B cell (primary cell): ENCODE measurements at regions not wholly inside any gene's neighbourhood (a gene's known extent, or its start where the extent isn't known, plus 50 kb on each side); places are given as distances from the start of the nearest gene placed in this dataset.
"Not testable (repeated sequence)": the region's sequence is repeated elsewhere in the genome, so short reads cannot be mapped to it uniquely, and the experiment has no call there.

ENCODE experiments used
- ATAC-seq: fragments of 200-7000 bp; cut with Tn5 transposase; one replicate; pipeline ENCODE4 v1.10.0; 2021; ENCODE audit warnings: low read depth, mild to moderate bottlenecking, moderate number of reproducible peaks, moderate library complexity
- CTCF ChIA-PET: fragments of 350-600 bp; sonication (Branson Sonifier 250); formaldehyde crosslinking; loops from one replicate; lab custom pipeline; 2021; ENCODE audit warnings: antibody characterized with exemption, inconsistent platforms; lab: Charles Lee
- POLR2A ChIA-PET: fragments of 350-600 bp; sonication (Branson Sonifier 250); formaldehyde crosslinking; loops from one replicate; lab custom pipeline; 2021; ENCODE audit warnings: antibody characterized with exemption; lab: Charles Lee
- DNase-seq: peaks from one replicate; pipeline ENCODE4 v3.0.0; 2013
- H2AFZ ChIP-seq: 2 replicates; pipeline ENCODE4 v1.6.1; 2012; ENCODE audit warnings: mild to moderate bottlenecking, low read depth, low read length; ENCODE audit not compliant: insufficient read depth, poor library complexity, severe bottlenecking
- H3K27ac ChIP-seq, 2 donors: 1 replicate in 1 of 2; 2 replicates in 1 of 2; pipeline ENCODE4 v1.5.1; 2012 to 2013; ENCODE audit warnings: low read length in 2 of 2, mild to moderate bottlenecking in 2 of 2, moderate library complexity in 1 of 2
- H3K27me3 ChIP-seq, 4 experiments: fragments of 200-600 bp in 1 of 4; sonication (generic) in 1 of 4; replicated peaks in 1 of 4; 1 replicate in 2 of 4; 2 replicates in 2 of 4; pipeline versions ENCODE4 v1.6.1 to v1.7.0; 2013 to 2016; ENCODE audit warnings: low read length in 3 of 4, mild to moderate bottlenecking in 2 of 4, mixed read lengths in 1 of 4, moderate library complexity in 1 of 4; ENCODE audit not compliant: insufficient read depth in 4 of 4, control insufficient read depth in 3 of 4; ENCODE audit errors: control extremely low read depth in 1 of 4
- H3K36me3 ChIP-seq, 2 experiments: replicated peaks in 1 of 2; 1 replicate in 1 of 2; 2 replicates in 1 of 2; pipeline versions ENCODE4 v1.6.1 to v1.7.1; 2013; ENCODE audit warnings: low read length in 1 of 2; ENCODE audit not compliant: insufficient read depth in 2 of 2, control insufficient read depth in 1 of 2; ENCODE audit errors: control extremely low read depth in 1 of 2, extremely low read depth in 1 of 2
- H3K4me1 ChIP-seq, 2 donors: fragments of 200-600 bp in 1 of 2; sonication (generic) in 1 of 2; 1 replicate in 1 of 2; 2 replicates in 1 of 2; pipeline versions ENCODE4 v1.5.1 to v1.6.1; 2013 to 2017; ENCODE audit warnings: low read length in 2 of 2; ENCODE audit not compliant: control insufficient read depth in 2 of 2, insufficient read depth in 2 of 2
- H3K4me2 ChIP-seq: replicated peaks from 2 replicates; pipeline ENCODE3; 2012; ENCODE audit warnings: mild to moderate bottlenecking, low read depth, low read length; ENCODE audit not compliant: poor library complexity, severe bottlenecking
- H3K4me3 ChIP-seq, 5 experiments: fragments of 200-600 bp in 1 of 5; sonication (generic) in 1 of 5; 1 replicate in 3 of 5; 2 replicates in 2 of 5; pipeline versions ENCODE4 v1.5.1 to v1.7.0; 2011 to 2016; ENCODE audit warnings: low read length in 4 of 5, mild to moderate bottlenecking in 4 of 5, low read depth in 2 of 5, control low read depth in 1 of 5, moderate library complexity in 1 of 5; ENCODE audit not compliant: insufficient read depth in 1 of 5; ENCODE audit errors: control extremely low read depth in 1 of 5, extremely low read depth in 1 of 5
- H3K79me2 ChIP-seq: fragments of 200-600 bp; sonication (generic); one replicate; pipeline ENCODE4 v1.6.0; 2016; ENCODE audit warnings: low read length; ENCODE audit not compliant: control insufficient read depth, insufficient read depth
- H3K9ac ChIP-seq: fragments of 200-600 bp; sonication (generic); 2 replicates; pipeline ENCODE4 v1.6.1; 2017; ENCODE audit warnings: mild to moderate bottlenecking, low read length, moderate library complexity
- H3K9me3 ChIP-seq, 3 donors: one replicate each; pipeline versions ENCODE4 v1.6.1 to v1.7.1; 2013; ENCODE audit warnings: low read length in 2 of 3; ENCODE audit not compliant: control insufficient read depth in 2 of 3, insufficient read depth in 1 of 3; ENCODE audit errors: control extremely low read depth in 1 of 3
- H4K20me1 ChIP-seq: 2 replicates; pipeline ENCODE4 v1.6.0; 2012; ENCODE audit warnings: mild to moderate bottlenecking, low read length; ENCODE audit not compliant: insufficient read depth, control insufficient read depth, poor library complexity, severe bottlenecking
- H3K27ac Mint-ChIP-seq: one replicate; pipeline ENCODE4 v1.8.0; 2021; ENCODE audit warnings: mixed read lengths
- H3K27me3 Mint-ChIP-seq: one replicate; pipeline ENCODE4 v1.8.0; 2021; ENCODE audit warnings: mixed read lengths
- H3K4me1 Mint-ChIP-seq: one replicate; pipeline ENCODE4 v1.8.0; 2021; ENCODE audit warnings: mixed read lengths
- H3K4me3 Mint-ChIP-seq: one replicate; pipeline ENCODE4 v1.8.0; 2021; ENCODE audit warnings: mixed read lengths
- H3K9me3 Mint-ChIP-seq: one replicate; pipeline ENCODE4 v1.8.0; 2022; ENCODE audit warnings: mixed read lengths; ENCODE audit not compliant: insufficient read depth
- EZH2 ChIP-seq: IDR thresholded peaks from 2 replicates; pipeline ENCODE4 v1.6.1; 2012; ENCODE audit warnings: borderline replicate concordance, low read depth, mild to moderate bottlenecking, moderate library complexity, low read length; ENCODE audit not compliant: insufficient read depth, poor library complexity, severe bottlenecking
- WGBS: methylation state at CpG from one replicate; pipeline ENCODE4 v1.1.5; 2013; ENCODE audit warnings: missing lambda C conversion rate; ENCODE audit not compliant: insufficient coverage; 5-methylcytosine and 5-hydroxymethylcytosine counted together
- intact Hi-C: fragments of 100-400 bp; cut with micrococcal nuclease; formaldehyde crosslinking; loops from one replicate; pipeline ENCODE4 v1.10.0; 2022
- TF ChIP-seq, protein P1 (sequence below): fragments of 200-600 bp; IDR thresholded peaks from one replicate; pipeline ENCODE4 v1.8.0; 2022; ENCODE audit warnings: antibody characterized with exemption, mild to moderate bottlenecking

DNA sequence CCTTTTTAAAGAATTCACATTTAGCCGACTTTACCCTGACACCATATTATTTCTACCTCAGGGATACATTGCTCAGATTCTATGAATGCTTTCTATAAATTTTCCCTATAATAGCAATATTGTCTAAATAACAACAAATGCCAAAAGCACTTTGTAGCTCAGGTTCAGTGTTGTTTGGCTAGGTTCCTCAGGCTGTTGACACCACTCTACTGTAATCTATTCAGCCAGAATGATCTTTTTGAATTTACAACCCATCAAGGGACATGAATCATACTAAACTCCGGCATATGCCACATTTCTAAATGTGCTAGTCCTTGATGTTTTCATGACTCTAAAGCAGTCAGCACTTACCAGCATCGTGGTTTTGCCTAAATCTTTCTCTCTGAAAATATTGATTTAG, 641.5 kb upstream of the CDH10 start:
- no peaks in the 10 kb centered on the region for H3K4me1 Mint-ChIP-seq
- H3K9me3 ChIP-seq: no peaks in the 10 kb centered on the region
- ChIA-PET POLR2A (no interaction called here), CTCF (no interaction called here)
- no peak for DNase-seq
- H3K27ac ChIP-seq: no peak overlapping the region
- H3K9me3 Mint-ChIP-seq: peaks cover 3% of the 10 kb centered on the region
- H3K27me3 ChIP-seq: no peaks in the 10 kb centered on the region
- H3K79me2 ChIP-seq: no peaks in the 10 kb centered on the region
- no peaks in the 10 kb centered on the region for H4K20me1 ChIP-seq
- no peak overlapping the region for H3K27ac Mint-ChIP-seq
- no peaks in the 10 kb centered on the region for H3K36me3 ChIP-seq
- TF ChIP-seq EZH2: no peak
- TF ChIP-seq, protein P1, sequence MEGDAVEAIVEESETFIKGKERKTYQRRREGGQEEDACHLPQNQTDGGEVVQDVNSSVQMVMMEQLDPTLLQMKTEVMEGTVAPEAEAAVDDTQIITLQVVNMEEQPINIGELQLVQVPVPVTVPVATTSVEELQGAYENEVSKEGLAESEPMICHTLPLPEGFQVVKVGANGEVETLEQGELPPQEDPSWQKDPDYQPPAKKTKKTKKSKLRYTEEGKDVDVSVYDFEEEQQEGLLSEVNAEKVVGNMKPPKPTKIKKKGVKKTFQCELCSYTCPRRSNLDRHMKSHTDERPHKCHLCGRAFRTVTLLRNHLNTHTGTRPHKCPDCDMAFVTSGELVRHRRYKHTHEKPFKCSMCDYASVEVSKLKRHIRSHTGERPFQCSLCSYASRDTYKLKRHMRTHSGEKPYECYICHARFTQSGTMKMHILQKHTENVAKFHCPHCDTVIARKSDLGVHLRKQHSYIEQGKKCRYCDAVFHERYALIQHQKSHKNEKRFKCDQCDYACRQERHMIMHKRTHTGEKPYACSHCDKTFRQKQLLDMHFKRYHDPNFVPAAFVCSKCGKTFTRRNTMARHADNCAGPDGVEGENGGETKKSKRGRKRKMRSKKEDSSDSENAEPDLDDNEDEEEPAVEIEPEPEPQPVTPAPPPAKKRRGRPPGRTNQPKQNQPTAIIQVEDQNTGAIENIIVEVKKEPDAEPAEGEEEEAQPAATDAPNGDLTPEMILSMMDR: no peak
- H3K4me1 ChIP-seq: no peaks in the 10 kb centered on the region
- no peak overlapping the region for H3K4me3 Mint-ChIP-seq
- no peak overlapping the region for H3K9ac ChIP-seq
- ATAC-seq: no peak
- H2AFZ ChIP-seq: no peak overlapping the region
- no CpG with 5 or more reads among the region's 3 CpGs for WGBS
- H3K4me2 ChIP-seq: no peak overlapping the region
- H3K27me3 Mint-ChIP-seq: no peaks in the 10 kb centered on the region
- intact Hi-C loops: no loop called here
- H3K4me3 ChIP-seq: no peak overlapping the region

DNA sequence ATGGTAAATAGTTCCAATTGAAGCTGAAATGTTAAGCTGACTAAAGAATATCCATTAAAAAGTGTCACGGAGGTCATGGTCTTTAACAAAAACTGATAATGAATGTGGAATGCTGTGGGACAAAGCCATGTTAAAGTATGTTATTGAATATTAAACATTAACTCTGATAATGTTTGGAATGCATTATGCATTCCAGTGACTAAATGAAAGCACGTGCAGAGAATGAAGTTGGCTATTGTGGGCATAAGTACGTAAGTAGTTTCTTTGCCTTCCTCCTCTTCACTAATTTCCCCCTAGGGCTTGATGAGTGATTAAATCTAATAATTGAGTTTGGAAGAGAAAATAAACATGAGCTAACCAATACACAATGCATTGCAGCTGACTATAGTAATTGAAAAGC, 640.4 kb upstream of the CDH10 start:
- Mint-ChIP-seq H3K27me3 (no peaks in the 10 kb centered on the region), H3K4me1 (no peaks in the 10 kb centered on the region), H3K4me3 (no peak overlapping the region), H3K9me3 (peaks cover 3% of the 10 kb centered on the region), H3K27ac (no peak overlapping the region)
- Histone ChIP-seq H2AFZ (no peak overlapping the region), H3K36me3 (no peaks in the 10 kb centered on the region), H3K27me3 (no peaks in the 10 kb centered on the region), H3K9me3 (no peaks in the 10 kb centered on the region), H3K4me3 (no peak overlapping the region), H3K4me1 (no peaks in the 10 kb centered on the region), H4K20me1 (no peaks in the 10 kb centered on the region), H3K9ac (no peak overlapping the region), H3K4me2 (no peak overlapping the region), H3K79me2 (no peaks in the 10 kb centered on the region), H3K27ac (no peak overlapping the region)
- ChIA-PET POLR2A (no interaction called here), CTCF (no interaction called here)
- intact Hi-C loops: no loop called here
- ATAC-seq (no peak), DNase-seq (no peak)
- TF ChIP-seq EZH2: no peak
- TF ChIP-seq, protein P1: no peak
- no CpG with 5 or more reads among the region's 3 CpGs for WGBS

DNA sequence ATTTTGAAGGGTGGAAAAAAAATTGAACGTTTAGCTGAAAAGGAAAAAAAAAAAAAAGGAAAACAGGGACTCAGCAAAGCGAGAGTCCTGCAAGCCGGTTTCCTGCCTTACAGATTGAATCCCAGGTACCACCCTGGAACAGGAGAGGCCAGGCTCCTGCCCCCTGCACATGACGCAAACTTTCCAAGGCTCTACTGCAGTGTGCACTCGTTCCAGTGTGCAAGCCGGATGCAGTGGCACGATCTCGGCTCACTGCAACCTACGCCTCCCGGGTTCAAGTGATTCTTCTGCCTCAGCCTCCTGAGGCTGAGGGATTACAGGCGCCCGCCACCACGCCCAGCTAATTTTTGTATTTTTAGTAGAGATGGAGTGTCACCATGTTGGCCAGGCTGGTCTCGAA, 618.7 kb upstream of the CDH10 start:
- H3K4me2 ChIP-seq, H3K4me1 Mint-ChIP-seq, H3K27me3 Mint-ChIP-seq, H3K4me3 Mint-ChIP-seq, H4K20me1 ChIP-seq, H3K9ac ChIP-seq, ATAC-seq, H3K9me3 ChIP-seq, CTCF ChIA-PET, H3K4me1 ChIP-seq, H3K27me3 ChIP-seq, H3K27ac ChIP-seq, H3K4me3 ChIP-seq, DNase-seq, H3K79me2 ChIP-seq, H3K27ac Mint-ChIP-seq, H3K9me3 Mint-ChIP-seq, intact Hi-C loops, H2AFZ ChIP-seq, POLR2A ChIA-PET, H3K36me3 ChIP-seq: not testable (repeated sequence)
- 94% methylated on average over 13 of the region's 14 CpGs for WGBS
